ENCODE measurements at regions not wholly inside any gene's neighbourhood (a gene's known extent, or its start where the extent isn't known, plus 50 kb on each side); places are given as distances from the start of the nearest gene placed in this dataset.

DNA sequence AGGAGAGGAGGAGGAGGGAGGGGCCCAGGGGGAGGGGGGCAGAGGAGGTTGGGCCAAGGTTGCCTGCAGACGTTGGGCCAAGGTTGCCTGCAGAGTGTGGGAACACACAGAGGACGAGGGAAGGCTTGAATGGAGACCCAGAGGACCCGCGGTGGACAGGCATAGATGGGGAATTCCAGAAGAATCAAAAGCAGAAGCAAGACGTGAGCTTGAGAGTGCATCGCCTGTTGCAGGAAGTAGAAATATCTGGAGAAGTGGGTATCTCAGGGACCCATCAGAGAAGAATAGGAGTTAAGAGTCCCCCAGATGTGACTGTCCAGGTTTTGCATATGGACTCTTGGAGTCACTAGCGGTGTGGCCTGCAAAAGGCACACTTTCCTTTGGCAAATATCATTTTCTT, 670.2 kb downstream of the TBC1D22A start:
- peak; percentile 22 for DNase-seq

- DNase-seq, result peak; percentile 21
These were observed 661.7 kb downstream of the TBC1D22A start for GRCh38 chr22:47423861-47424820.

DNA sequence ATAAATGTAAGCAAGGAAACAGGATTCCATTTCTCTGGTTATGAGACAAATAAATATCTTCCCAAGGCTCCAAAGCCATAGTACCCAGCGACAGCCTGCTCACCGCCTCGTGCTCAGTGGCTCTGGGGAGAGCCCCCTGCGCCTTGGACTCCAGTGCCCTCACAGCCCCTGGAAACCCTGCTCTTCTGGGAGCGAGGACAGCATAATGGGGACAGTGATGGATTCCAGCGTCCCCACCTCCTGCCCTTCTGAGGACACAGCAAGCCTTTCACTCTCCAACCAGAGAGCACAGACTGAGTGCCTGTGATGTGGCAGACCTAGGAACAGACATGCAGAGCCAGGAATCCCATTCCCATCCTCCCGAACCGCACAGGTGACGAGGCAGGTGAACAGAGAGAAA, 660.8 kb downstream of the TBC1D22A start:
- peak; percentile 12 for DNase-seq

GRCh38 chr22:47422736-47423135, 660.3 kb downstream of the TBC1D22A start:
- DNase-seq, result peak; percentile 12

- peak; percentile 28 for DNase-seq
These were observed 659.4 kb downstream of the TBC1D22A start for GRCh38 chr22:47421846-47422245.

GRCh38 chr22:47420211-47420610, 657.8 kb downstream of the TBC1D22A start:
- peak; percentile 42 for DNase-seq

DNA sequence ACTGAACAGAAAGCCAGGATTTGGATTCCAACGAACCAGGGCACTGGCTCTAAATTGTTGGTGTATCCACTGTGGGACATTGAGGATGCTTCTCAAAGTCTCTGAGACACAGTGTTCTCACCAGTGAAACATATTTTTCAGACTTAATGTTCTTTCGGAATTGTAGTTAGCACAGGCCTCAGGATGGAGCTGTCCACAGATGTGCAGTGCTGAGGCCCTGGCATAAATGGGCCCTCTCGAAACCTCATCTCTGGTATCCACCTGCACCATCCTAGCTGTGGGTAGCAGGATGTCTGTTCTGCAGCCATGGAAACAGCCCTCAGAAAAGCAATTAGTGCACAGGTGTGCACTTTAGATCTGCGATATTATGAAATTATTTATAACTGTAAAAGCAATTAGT, 656.8 kb downstream of the TBC1D22A start:
- DNase-seq, result peak; percentile 9

- DNase-seq, result peak; percentile 24
These were observed 655.2 kb downstream of the TBC1D22A start for GRCh38 chr22:47417699-47418098.

DNA sequence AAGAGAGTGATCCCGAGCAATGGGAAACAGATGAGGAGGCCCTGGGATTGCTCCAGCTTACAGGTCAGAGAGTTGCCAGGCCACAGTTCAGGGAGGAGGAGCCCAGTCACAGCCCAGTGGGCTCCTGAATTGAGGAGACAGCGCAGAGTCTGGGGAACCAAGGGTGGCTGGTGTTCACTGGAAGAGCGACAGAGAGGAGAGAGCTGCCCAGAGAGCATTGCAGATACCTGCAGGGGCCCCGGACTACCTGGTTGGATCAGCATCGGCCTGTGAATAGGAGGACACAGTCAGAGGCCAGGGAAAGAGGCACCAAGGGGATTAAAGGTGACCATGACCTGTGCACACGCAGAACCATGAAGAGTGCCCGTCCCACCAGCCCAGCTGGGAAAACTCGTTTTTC, 648.6 kb downstream of the TBC1D22A start:
- DNase-seq, result peak; percentile 5

DNA sequence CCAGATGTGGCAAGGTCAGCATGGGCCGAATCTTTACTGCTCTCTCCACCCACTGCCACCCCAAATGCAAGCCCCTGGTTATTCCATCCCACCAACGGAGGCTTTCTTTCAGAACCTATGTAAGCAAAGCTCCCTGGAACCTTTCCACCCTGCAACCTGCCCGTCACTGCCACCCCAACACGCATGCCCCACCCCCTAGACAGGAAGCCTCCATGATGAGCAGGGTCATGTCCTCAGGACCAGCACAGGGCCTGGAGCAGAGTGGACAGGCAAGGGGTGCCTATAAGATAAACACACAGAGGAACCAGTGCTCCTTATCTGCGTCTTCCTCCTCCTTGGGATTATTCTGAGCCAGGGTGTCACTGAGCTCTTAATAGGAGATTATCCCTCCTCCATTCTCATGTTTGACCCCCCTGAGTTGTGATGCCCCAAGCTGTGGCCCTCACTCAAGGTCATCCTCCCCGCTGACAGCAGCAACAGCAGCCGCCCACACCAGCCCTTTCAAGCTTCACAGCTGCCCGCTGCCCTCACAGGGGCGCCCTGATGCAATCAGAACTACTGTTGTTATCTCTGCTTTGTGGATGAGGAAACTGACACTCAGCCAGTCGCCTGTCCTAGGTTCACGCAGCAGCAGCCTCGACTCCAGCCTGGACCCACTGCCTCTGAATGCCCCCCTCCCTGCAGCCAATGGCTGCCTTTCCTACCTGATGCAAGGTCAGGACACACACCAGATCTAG, 647.3 kb downstream of the TBC1D22A start:
- peak; percentile 33 for DNase-seq

DNA sequence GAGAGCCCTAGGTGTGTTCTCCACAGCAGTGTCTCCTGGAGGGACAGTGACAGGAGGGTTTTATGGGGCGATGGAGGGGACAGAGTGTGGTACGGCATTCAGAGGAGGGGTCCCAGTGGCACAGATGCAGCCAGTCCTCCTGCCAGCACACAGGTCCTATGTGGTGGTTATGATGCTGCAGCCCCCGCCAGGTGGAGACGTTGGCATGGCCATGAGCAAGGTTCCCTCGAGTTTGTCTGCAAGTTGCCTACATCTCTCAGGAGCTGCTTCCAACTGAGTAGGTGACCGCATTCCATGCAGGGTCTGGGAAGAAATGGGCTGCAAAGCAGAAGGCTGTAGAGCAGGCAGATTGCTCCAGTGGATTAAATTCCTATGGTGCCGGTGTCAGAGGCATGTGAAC, 646.0 kb downstream of the TBC1D22A start:
- peak; percentile 24 for DNase-seq

GRCh38 chr22:47407461-47408025, 645.1 kb downstream of the TBC1D22A start:
- DNase-seq, result peak; percentile 10

DNA sequence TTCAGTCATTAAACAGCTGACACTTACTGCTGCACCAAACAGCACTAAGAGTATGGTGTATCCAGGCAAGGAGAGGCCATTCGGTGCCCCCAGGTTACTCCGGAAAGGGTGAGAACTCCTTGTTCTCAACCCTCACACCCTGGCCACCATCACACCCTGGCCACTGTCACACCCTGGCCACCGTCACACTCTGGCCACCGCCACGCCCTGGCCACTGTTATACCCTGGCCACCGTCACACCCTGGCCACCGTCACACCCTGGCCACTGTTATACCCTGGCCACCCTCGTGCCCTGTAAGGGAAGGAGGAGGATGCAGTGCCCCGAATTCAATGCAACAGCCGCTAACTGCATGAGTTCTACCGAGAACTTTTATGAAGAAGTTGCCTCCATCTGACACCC, 644.4 kb downstream of the TBC1D22A start:
- peak; percentile 38 for DNase-seq

GRCh38 chr22:47406180-47406834, 643.9 kb downstream of the TBC1D22A start:
- peak; percentile 25 for DNase-seq

DNA sequence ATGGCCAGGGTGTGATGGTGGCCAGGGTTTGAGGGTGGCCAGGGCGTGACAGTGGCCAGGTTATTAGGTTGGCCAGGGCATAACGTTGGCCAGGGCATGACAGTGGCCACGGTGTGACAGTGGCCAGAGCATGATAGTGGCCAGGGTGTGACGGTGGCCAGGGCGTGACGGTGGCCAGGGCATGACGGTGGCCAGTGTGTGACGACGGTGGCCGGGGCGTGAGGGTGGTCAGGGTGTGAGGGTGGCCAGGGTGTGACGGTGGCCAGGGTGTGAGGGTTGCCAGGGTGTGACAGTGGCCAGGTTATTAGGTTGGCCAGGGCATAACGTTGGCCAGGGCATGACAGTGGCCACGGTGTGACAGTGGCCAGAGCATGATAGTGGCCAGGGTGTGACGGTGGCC, 642.8 kb downstream of the TBC1D22A start:
- peak; percentile 21 for DNase-seq

DNA sequence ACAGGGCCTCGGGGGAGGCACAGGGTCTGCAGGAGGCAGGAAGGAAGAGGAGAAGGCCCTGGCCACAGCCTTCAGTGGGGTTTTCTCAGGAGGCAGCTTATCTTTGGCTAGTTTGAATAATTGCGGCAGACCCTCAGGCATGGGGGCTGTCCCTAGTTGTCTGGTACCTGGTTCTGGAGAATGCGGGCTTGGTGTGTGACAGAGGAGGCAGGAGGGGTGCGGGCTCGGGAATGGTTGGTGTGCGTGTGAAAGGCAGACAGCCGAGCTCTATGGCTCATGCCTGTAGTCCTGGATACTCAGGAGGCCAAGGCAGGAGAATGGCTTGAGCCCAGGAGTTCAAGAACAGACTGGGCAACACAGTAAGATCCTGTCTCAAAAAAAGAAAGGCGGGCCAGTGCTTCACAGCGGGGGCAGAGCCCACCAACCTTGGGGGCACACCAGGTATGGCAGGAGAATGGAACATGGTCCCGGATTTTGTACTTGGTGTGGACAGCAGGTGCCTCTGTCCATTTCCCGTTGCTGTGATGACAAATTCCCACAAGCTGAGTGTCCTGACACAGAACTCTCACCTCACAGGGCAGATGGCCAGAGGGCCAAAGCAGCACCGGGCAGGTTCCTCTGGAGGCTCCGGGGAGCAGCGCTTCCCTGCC, 640.6 kb downstream of the TBC1D22A start:
- peak; percentile 37 for DNase-seq

GRCh38 chr22:47401976-47402770, 639.7 kb downstream of the TBC1D22A start:
- DNase-seq, result peak; percentile 48

DNA sequence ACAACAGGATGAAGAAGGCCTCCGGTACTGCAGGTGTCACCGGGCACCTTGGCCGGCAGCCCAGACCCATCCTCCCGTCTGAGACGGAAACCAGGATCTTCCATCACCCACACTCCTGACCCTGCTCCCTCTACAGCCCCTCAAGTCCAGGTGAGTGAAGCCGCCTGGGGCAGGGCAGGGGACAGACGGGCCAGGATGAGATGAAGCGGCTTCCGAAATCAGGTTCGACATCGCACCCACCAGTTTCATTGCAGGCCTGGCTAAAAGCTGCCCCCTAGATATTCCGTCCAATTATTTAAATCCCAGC, 639.1 kb downstream of the TBC1D22A start:
- DNase-seq, result no peak

DNA sequence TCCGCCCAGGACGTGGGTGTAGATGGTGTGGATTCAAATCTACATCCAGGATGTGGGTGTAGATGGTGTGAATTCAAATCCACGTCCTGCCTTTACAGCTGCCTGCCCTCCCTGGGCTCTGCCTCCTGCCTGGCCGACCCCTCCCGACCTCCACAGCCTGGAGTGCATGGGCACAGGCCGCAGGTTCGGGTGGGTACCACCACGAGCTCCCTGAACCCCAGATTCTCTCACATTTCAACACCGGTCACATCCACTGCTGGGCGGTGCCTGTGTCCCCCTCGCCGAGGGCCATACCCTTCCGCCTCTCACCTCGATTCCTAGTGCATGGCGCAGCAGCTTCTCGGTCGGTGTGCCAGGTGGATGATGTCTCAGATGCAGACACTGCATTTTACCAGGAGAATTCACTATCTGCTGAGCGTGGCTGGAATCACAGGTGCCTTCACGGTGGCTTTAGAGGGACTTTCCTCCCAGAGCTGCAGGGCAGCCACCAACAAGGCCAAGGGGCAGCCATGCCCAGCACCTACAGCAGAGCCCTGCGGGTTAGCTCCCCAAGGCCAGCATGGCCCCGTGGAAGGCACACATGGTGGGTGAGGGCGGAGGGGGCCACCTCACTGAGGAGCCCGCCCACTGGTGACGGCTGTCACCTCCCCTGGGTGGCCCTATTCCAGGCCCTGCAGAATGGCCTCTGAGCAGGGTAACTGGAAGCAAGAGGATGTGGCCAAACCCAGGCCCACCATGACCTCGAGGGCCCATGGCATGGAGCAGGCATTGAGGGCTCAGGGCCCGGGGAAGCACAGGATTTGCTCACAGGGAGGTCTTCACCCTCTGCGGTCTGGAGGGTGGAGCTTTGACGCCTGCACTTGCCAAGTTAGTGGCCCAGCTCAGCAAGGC, 638.5 kb downstream of the TBC1D22A start:
- peak; percentile 55 for DNase-seq

GRCh38 chr22:47400131-47400530, 637.7 kb downstream of the TBC1D22A start:
- peak; percentile 48 for DNase-seq
